HCT116 (cell line): ENCODE measurements at regions not wholly inside any gene's neighbourhood (a gene's known extent, or its start where the extent isn't known, plus 50 kb on each side); places are given as distances from the start of the nearest gene placed in this dataset.

Experiments used
- ATAC-seq: fragments of 200-7000 bp; cut with Tn5 transposase; 2 replicates; pipeline ENCODE4 v1.9.1; 2020; ENCODE audit warnings: mild to moderate bottlenecking, moderate library complexity
- BruUV-seq: library from RNA; stranded (reverse); fragments of 400-500 nt; replicated peaks from 2 replicates; lab custom pipeline; 2021; lab: Mats Ljungman, UMichigan
- CTCF ChIA-PET: fragments of 300-600 bp; sonication (Branson Sonifier 250); formaldehyde crosslinking; loops from one replicate; lab custom pipeline; 2021; ENCODE audit warnings: antibody characterized with exemption; lab: Charles Lee
- POLR2A ChIA-PET: fragments of 300-600, 350-600 bp; sonication (Branson Sonifier 250); formaldehyde crosslinking; loops from one replicate; lab custom pipeline; 2021; ENCODE audit warnings: antibody characterized with exemption; lab: Charles Lee
- RAD21 ChIA-PET, 2 experiments: fragments of 300-600 bp; sonication (Branson Sonifier 250); formaldehyde crosslinking; loops; one replicate each; lab custom pipeline; 2023; ENCODE audit warnings: low total read pairs in 2 of 2; ENCODE audit not compliant: uncharacterized antibody in 2 of 2, unreplicated experiment in 2 of 2, low non-redundant PET in 1 of 2; lab: Charles Lee
- DNase-seq: peaks from one replicate; pipeline ENCODE4 v3.0.0-alpha.2; 2010; ENCODE audit warnings: low read depth, low spot score
- H2AFZ ChIP-seq: fragments of 200-600 bp; shearing (Covaris generic), sonication (generic); 2 replicates; pipeline ENCODE4 v1.6.1; 2017; ENCODE audit warnings: low read depth, mixed run types, mixed read lengths, antibody characterized with exemption, low read length; ENCODE audit not compliant: poor library complexity, severe bottlenecking
- H3K27ac ChIP-seq: 2 replicates; pipeline ENCODE4 v1.5.1; 2012; ENCODE audit warnings: low read depth, low read length
- H3K27me3 ChIP-seq: fragments of 200-600 bp; sonication (generic); 2 replicates; pipeline ENCODE4 v1.6.1; 2016; ENCODE audit warnings: mixed run types, low read length, mixed read lengths; ENCODE audit not compliant: insufficient read depth
- H3K36me3 ChIP-seq, 2 experiments: fragments of 200-500 bp in 1 of 2; fragments of 200-600 bp in 1 of 2; sonication (Bioruptor generic) in 1 of 2; sonication (generic) in 1 of 2; 2 replicates each; pipeline versions ENCODE4 v1.5.1 to v1.6.1; 2014 to 2016; ENCODE audit warnings: low read length in 2 of 2, inconsistent platforms in 1 of 2, mixed read lengths in 1 of 2, mixed run types in 1 of 2; ENCODE audit not compliant: insufficient read depth in 2 of 2, control insufficient read depth in 1 of 2
- H3K4me1 ChIP-seq, 2 experiments: fragments of 200-600 bp in 1 of 2; sonication (generic) in 1 of 2; 2 replicates each; pipeline versions ENCODE4 v1.5.1 to v1.6.1; 2012 to 2017; ENCODE audit warnings: low read length in 2 of 2, inconsistent platforms in 1 of 2, mild to moderate bottlenecking in 1 of 2, mixed read lengths in 1 of 2, mixed run types in 1 of 2, moderate library complexity in 1 of 2; ENCODE audit not compliant: insufficient read depth in 2 of 2, control insufficient read depth in 1 of 2
- H3K4me2 ChIP-seq: fragments of 200-600 bp; sonication (generic); 2 replicates; pipeline ENCODE4 v1.6.1; 2017; ENCODE audit warnings: mixed run types, low read length, mixed read lengths
- H3K4me3 ChIP-seq, 2 experiments: fragments of 200-600 bp in 1 of 2; sonication (generic) in 1 of 2; replicated peaks in 1 of 2; 2 replicates each; pipeline ENCODE4 v1.5.1; 2011 to 2016; ENCODE audit warnings: low read length in 2 of 2, control low read depth in 1 of 2, low read depth in 1 of 2, mild to moderate bottlenecking in 1 of 2, mixed read lengths in 1 of 2, mixed run types in 1 of 2
- H3K79me2 ChIP-seq: fragments of 200-600 bp; sonication (generic); 2 replicates; pipeline ENCODE4 v1.6.1; 2017; ENCODE audit warnings: mild to moderate bottlenecking, mixed run types, low read length, moderate library complexity, mixed read lengths; ENCODE audit not compliant: insufficient read depth
- H3K9ac ChIP-seq: fragments of 200-600 bp; sonication (generic); 2 replicates; pipeline ENCODE4 v1.6.1; 2016; ENCODE audit warnings: low read length, mixed read lengths
- H3K9me2 ChIP-seq: fragments of 200-600 bp; sonication (generic), shearing (Covaris generic); 2 replicates; pipeline ENCODE4 v1.6.1; 2017; ENCODE audit warnings: mixed run types, mild to moderate bottlenecking, moderate library complexity; ENCODE audit not compliant: insufficient read depth
- H3K9me3 ChIP-seq, 2 experiments: fragments of 200-500 bp in 1 of 2; fragments of 200-600 bp in 1 of 2; sonication (Bioruptor generic) in 1 of 2; sonication (generic) in 1 of 2; 2 replicates each; pipeline ENCODE4 v1.6.1; 2014 to 2017; ENCODE audit warnings: low read length in 2 of 2, mixed read lengths in 2 of 2, inconsistent platforms in 1 of 2, low read depth in 1 of 2, mild to moderate bottlenecking in 1 of 2, mixed run types in 1 of 2, moderate library complexity in 1 of 2; ENCODE audit not compliant: control insufficient read depth in 1 of 2, insufficient read depth in 1 of 2
- H4K20me1 ChIP-seq: fragments of 200-600 bp; sonication (generic), shearing (Covaris generic); 2 replicates; pipeline ENCODE4 v1.6.1; 2017; ENCODE audit warnings: mixed run types, mild to moderate bottlenecking, moderate library complexity; ENCODE audit not compliant: insufficient read depth
- ATF3 ChIP-seq: IDR thresholded peaks from 2 replicates; pipeline ENCODE4 v1.6.1; 2012
- CEBPB ChIP-seq: IDR thresholded peaks from 2 replicates; pipeline ENCODE4 v1.6.1; 2012; ENCODE audit warnings: low read depth
- EGR1 ChIP-seq: IDR thresholded peaks from 2 replicates; pipeline ENCODE4 v1.6.1; 2012; ENCODE audit warnings: low read depth
- ELF1 ChIP-seq: IDR thresholded peaks from 2 replicates; pipeline ENCODE4 v1.6.1; 2012; ENCODE audit warnings: low read depth, borderline replicate concordance
- POLR2A ChIP-seq: IDR thresholded peaks from 2 replicates; pipeline ENCODE4 v1.7.0; 2011; ENCODE audit warnings: borderline replicate concordance; ENCODE audit not compliant: insufficient read depth, insufficient read length; ENCODE audit errors: extremely low read depth
- POLR2AphosphoS5 ChIP-seq: IDR thresholded peaks from 2 replicates; pipeline ENCODE4 v1.6.1; 2011; ENCODE audit warnings: mild to moderate bottlenecking, low read depth, low read length, moderate library complexity
- SIN3A ChIP-seq: IDR thresholded peaks from 2 replicates; pipeline ENCODE4 v1.6.1; 2012; ENCODE audit warnings: low read depth
- ZFX ChIP-seq: fragments of 450-650 bp; IDR thresholded peaks from 2 replicates; pipeline ENCODE4 v1.6.1; 2017
- intact Hi-C: fragments of 100-400 bp; cut with micrococcal nuclease; formaldehyde crosslinking; loops from 2 replicates; pipeline ENCODE4 v1.10.0; 2022
- TF ChIP-seq, protein P1 (sequence below): IDR thresholded peaks from 2 replicates; pipeline ENCODE4 v1.6.1; 2012

GRCh38 chr9:74133921-74134320, 363.2 kb upstream of the RORB start:
- no peak overlapping the region for H3K4me2 ChIP-seq
- no peaks in the 10 kb centered on the region for H3K36me3 ChIP-seq
- H2AFZ ChIP-seq, result no peak overlapping the region
- intact Hi-C loops, result no loop called here
- H3K27ac ChIP-seq, result no peak overlapping the region
- POLR2A ChIA-PET, result no interaction called here
- no peak for DNase-seq
- CTCF ChIA-PET, result no interaction called here
- TF ChIP-seq EGR1 (no peak), CEBPB (no peak), ATF3 (no peak), ELF1 (no peak)
- TF ChIP-seq, all 23 proteins: peak for 0
- RAD21 ChIA-PET, result no interaction called here
- no peaks in the 10 kb centered on the region for H4K20me1 ChIP-seq
- H3K9ac ChIP-seq, result no peak overlapping the region
- no peaks in the 10 kb centered on the region for H3K27me3 ChIP-seq
- no peaks in the 10 kb centered on the region; a peak in 1 of 4 replicates for H3K9me3 ChIP-seq
- no peak overlapping the region for H3K4me3 ChIP-seq
- BruUV-seq, result no TSS peak
- no peaks in the 10 kb centered on the region for H3K9me2 ChIP-seq
- H3K4me1 ChIP-seq, result no peaks in the 10 kb centered on the region
- H3K79me2 ChIP-seq, result no peaks in the 10 kb centered on the region
- no peak for ATAC-seq

GRCh38 chr9:74138182-74138581, 359.0 kb upstream of the RORB start:
- no peaks in the 10 kb centered on the region for H3K9me2 ChIP-seq
- H3K27me3 ChIP-seq, result no peaks in the 10 kb centered on the region
- no peak overlapping the region for H3K4me2 ChIP-seq
- H3K4me1 ChIP-seq, result no peaks in the 10 kb centered on the region
- intact Hi-C loops, result no loop called here
- H3K9me3 ChIP-seq, result no peaks in the 10 kb centered on the region
- ATAC-seq, result no peak
- no peak overlapping the region for H3K27ac ChIP-seq
- H4K20me1 ChIP-seq, result no peaks in the 10 kb centered on the region
- no peak overlapping the region for H3K4me3 ChIP-seq
- ChIA-PET POLR2A (no interaction called here), RAD21 (no interaction called here), CTCF (no interaction called here)
- no peaks in the 10 kb centered on the region for H3K36me3 ChIP-seq
- H3K79me2 ChIP-seq, result no peaks in the 10 kb centered on the region
- no TSS peak for BruUV-seq
- no peak for TF ChIP-seq CEBPB
- TF ChIP-seq ZFX, result no peak
- TF ChIP-seq POLR2A, result no peak
- no peak for TF ChIP-seq SIN3A
- TF ChIP-seq, protein P1, sequence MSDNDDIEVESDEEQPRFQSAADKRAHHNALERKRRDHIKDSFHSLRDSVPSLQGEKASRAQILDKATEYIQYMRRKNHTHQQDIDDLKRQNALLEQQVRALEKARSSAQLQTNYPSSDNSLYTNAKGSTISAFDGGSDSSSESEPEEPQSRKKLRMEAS, result no peak
- no peak for TF ChIP-seq POLR2AphosphoS5
- H3K9ac ChIP-seq, result no peak overlapping the region
- H2AFZ ChIP-seq, result no peak overlapping the region
- no peak for DNase-seq
